Vagina (tissue), 2 donors: ENCODE measurements at regions not wholly inside any gene's neighbourhood (a gene's known extent, or its start where the extent isn't known, plus 50 kb on each side); places are given as distances from the start of the nearest gene placed in this dataset.
"Not testable (repeated sequence)": the region's sequence is repeated elsewhere in the genome, so short reads cannot be mapped to it uniquely, and the experiment has no call there.

Source experiments
- DNase-seq, 2 donors: peaks; one replicate each; pipeline ENCODE4 v3.0.0-alpha.2; 2017; ENCODE audit errors: extremely low spot score in 2 of 2
- H3K27ac ChIP-seq: fragments of 200-600 bp; sonication (generic); one replicate; pipeline ENCODE4 v1.5.1; 2019
- H3K27me3 ChIP-seq: fragments of 200-600 bp; sonication (generic); one replicate; pipeline ENCODE4 v1.5.1; 2019
- H3K36me3 ChIP-seq, 2 donors: fragments of 200-600 bp; sonication (generic); one replicate each; pipeline ENCODE4 v1.5.1; 2017 to 2019
- H3K4me1 ChIP-seq: fragments of 200-600 bp; sonication (generic); one replicate; pipeline ENCODE4 v1.5.1; 2019
- H3K4me3 ChIP-seq, 2 donors: fragments of 200-600 bp; sonication (generic); 1 replicate in 1 of 2; 2 replicates in 1 of 2; pipeline ENCODE4 v1.5.1; 2016 to 2019
- H3K9me3 ChIP-seq: fragments of 200-600 bp; sonication (generic); one replicate; pipeline ENCODE4 v1.5.1; 2019
- POLR2A ChIP-seq, 2 donors: fragments of 450-650 bp; IDR thresholded peaks; one replicate each; pipeline ENCODE4 v1.6.1; 2017; ENCODE audit warnings: antibody characterized with exemption in 2 of 2, mild to moderate bottlenecking in 2 of 2, moderate library complexity in 2 of 2
- POLR2AphosphoS5 ChIP-seq, 2 donors: sonication (generic); formaldehyde crosslinking; IDR thresholded peaks; one replicate each; pipeline ENCODE4 v1.9.0; 2017; ENCODE audit warnings: antibody characterized with exemption in 2 of 2, mild to moderate bottlenecking in 2 of 2, low read depth in 1 of 2; ENCODE audit not compliant: insufficient read depth in 1 of 2
- intact Hi-C: fragments of 100-400 bp; cut with DNase I; formaldehyde crosslinking; loops from one replicate; pipeline ENCODE4 v1.15.1; 2023
- TF ChIP-seq, protein P1 (sequence below), 3 experiments: fragments of 450-650 bp in 2 of 3; fragments of 200-600 bp in 1 of 3; sonication (generic) in 1 of 3; IDR thresholded peaks; one replicate each; pipeline ENCODE4 v1.5.1; 2017 to 2019; ENCODE audit warnings: antibody characterized with exemption in 3 of 3, mild to moderate bottlenecking in 2 of 3, moderate library complexity in 2 of 3

DNA sequence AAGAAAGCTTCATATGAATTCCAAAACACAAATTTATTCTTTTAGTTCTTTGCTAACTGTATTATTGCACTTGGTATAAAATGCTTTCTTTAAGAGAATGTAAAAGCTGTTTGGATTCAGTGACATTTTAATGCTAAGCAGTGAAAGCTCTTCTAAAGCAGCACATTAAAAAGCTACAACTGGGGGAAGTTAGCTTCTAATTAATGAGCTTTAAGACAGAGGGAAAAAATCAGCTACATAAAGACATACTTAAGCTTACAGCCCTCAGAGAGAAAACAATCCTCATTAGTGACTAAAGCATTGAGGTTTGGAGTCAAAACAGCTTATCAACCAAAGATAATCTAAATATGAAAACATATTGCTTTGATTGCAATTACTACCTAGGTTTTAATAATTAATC, 1222.2 kb upstream of the SPRY2 start:
- no peaks in the 10 kb centered on the region for H3K9me3 ChIP-seq
- H3K4me1 ChIP-seq, result no peaks in the 10 kb centered on the region
- DNase-seq, result no peak
- H3K27ac ChIP-seq, result no peak overlapping the region
- H3K27me3 ChIP-seq, result no peaks in the 10 kb centered on the region
- no peaks in the 10 kb centered on the region for H3K36me3 ChIP-seq
- no peak for TF ChIP-seq POLR2A (IDR thresholded peaks at IDR 0.05)
- TF ChIP-seq, protein P1, sequence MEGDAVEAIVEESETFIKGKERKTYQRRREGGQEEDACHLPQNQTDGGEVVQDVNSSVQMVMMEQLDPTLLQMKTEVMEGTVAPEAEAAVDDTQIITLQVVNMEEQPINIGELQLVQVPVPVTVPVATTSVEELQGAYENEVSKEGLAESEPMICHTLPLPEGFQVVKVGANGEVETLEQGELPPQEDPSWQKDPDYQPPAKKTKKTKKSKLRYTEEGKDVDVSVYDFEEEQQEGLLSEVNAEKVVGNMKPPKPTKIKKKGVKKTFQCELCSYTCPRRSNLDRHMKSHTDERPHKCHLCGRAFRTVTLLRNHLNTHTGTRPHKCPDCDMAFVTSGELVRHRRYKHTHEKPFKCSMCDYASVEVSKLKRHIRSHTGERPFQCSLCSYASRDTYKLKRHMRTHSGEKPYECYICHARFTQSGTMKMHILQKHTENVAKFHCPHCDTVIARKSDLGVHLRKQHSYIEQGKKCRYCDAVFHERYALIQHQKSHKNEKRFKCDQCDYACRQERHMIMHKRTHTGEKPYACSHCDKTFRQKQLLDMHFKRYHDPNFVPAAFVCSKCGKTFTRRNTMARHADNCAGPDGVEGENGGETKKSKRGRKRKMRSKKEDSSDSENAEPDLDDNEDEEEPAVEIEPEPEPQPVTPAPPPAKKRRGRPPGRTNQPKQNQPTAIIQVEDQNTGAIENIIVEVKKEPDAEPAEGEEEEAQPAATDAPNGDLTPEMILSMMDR (IDR thresholded peaks at IDR 0.05), result no peak
- no peak for TF ChIP-seq POLR2AphosphoS5 (IDR thresholded peaks at IDR 0.05; ENCODE audit: insufficient read depth in 1 of 2, low read depth in 1 of 2)
- intact Hi-C loops, result no loop called here
- no peak overlapping the region for H3K4me3 ChIP-seq

DNA sequence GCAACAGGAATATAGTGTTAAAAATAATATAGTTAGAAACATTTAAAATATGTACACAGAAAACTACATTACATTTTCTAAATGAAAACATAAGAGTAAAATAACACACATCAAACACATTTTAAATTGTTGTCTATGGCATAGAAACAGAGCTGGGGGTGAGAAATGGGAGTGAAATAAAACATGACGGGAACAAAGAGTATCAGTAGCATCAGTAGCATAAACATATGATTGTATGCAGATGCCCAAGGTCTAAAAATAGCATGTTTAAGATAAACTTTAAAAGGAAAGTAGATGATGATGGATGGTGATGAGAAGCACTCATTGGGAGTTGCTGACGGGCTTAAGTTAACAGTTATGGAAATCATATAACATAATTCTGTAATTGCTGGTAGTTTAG, 1221.7 kb upstream of the SPRY2 start:
- Histone ChIP-seq H3K27me3 (no peaks in the 10 kb centered on the region), H3K36me3 (no peaks in the 10 kb centered on the region), H3K4me3 (no peak overlapping the region), H3K27ac (no peak overlapping the region), H3K4me1 (no peaks in the 10 kb centered on the region), H3K9me3 (no peaks in the 10 kb centered on the region)
- no peak for DNase-seq
- TF ChIP-seq POLR2A (IDR thresholded peaks at IDR 0.05) (no peak), POLR2AphosphoS5 (IDR thresholded peaks at IDR 0.05; ENCODE audit: insufficient read depth in 1 of 2, low read depth in 1 of 2) (no peak)
- TF ChIP-seq, protein P1 (IDR thresholded peaks at IDR 0.05), result no peak
- intact Hi-C loops, result no loop called here

DNA sequence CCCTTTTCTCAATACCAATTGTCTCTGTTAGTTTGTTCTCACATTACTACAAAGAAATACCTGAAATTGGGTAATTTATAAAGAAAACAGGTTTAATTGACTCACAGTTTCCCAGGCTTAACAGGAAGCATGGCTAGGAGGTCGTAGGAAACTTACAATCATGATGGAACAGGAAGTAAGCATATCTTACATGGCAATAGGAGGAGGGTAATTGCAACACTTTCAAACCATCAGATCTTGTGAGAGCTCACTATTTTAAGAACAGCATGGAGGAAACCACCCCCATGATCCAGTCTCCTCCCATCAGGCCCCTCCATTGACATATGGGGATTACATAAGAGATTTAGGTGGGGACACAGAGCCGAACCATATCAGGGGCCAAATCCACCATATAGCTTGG, 1210.1 kb upstream of the SPRY2 start:
- Histone ChIP-seq H3K4me3 (no peak overlapping the region), H3K4me1 (no peaks in the 10 kb centered on the region), H3K36me3 (no peaks in the 10 kb centered on the region), H3K27me3 (no peaks in the 10 kb centered on the region), H3K27ac (no peak overlapping the region), H3K9me3 (no peaks in the 10 kb centered on the region)
- no peak for DNase-seq
- TF ChIP-seq POLR2AphosphoS5 (IDR thresholded peaks at IDR 0.05; ENCODE audit: insufficient read depth in 1 of 2, low read depth in 1 of 2), result no peak
- no peak for TF ChIP-seq POLR2A (IDR thresholded peaks at IDR 0.05)
- TF ChIP-seq, protein P1 (IDR thresholded peaks at IDR 0.05), result no peak
- intact Hi-C loops, result no loop called here

DNA sequence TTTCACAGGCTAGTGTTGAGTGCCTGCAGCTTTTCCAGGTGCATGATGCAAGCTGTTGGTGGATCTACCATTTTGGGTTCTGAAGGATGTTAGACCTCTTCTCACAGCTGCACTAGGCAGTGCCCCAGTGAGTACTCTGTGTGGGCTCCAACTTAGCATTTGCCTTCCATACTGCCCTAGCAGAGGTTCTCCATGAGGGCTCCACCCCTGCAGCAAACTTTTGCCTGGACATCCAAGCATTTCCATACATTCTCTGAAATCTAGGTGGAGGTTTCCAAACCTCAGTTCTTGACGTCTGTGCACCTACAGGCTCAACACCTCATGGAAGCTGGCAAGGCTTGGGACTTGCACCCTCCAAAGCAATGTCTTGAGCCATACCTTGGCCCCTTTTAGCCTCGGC, 1205.4 kb upstream of the SPRY2 start:
- H3K27ac ChIP-seq, DNase-seq, H3K4me1 ChIP-seq, H3K4me3 ChIP-seq, H3K9me3 ChIP-seq, H3K36me3 ChIP-seq, H3K27me3 ChIP-seq, intact Hi-C loops: not testable (repeated sequence)

DNA sequence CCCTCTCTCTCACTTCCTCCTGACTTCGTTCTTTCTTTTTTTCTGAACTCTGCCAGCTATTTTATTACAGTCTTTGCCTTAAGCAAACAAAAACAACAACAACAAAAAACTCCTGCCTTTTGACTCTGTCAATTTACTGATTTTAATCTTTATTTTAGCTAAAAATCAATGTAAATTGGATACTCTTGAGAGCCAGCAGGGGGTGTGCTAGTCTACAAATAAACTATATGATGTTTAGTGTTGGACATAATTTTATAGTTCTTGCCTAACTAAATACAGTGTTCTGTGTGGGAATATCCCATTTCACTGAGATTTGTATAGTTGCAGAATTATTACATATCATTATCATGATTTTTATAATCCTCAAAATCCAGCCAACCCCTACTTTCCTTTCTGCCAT, 1199.9 kb upstream of the SPRY2 start:
- Histone ChIP-seq H3K4me3 (no peak overlapping the region), H3K9me3 (no peaks in the 10 kb centered on the region), H3K4me1 (no peaks in the 10 kb centered on the region), H3K36me3 (no peaks in the 10 kb centered on the region), H3K27me3 (no peaks in the 10 kb centered on the region), H3K27ac (no peak overlapping the region)
- DNase-seq, result no peak
- TF ChIP-seq POLR2AphosphoS5 (IDR thresholded peaks at IDR 0.05; ENCODE audit: insufficient read depth in 1 of 2, low read depth in 1 of 2), result no peak
- no peak for TF ChIP-seq POLR2A (IDR thresholded peaks at IDR 0.05)
- TF ChIP-seq, protein P1 (IDR thresholded peaks at IDR 0.05), result no peak
- intact Hi-C loops, result no loop called here

DNA sequence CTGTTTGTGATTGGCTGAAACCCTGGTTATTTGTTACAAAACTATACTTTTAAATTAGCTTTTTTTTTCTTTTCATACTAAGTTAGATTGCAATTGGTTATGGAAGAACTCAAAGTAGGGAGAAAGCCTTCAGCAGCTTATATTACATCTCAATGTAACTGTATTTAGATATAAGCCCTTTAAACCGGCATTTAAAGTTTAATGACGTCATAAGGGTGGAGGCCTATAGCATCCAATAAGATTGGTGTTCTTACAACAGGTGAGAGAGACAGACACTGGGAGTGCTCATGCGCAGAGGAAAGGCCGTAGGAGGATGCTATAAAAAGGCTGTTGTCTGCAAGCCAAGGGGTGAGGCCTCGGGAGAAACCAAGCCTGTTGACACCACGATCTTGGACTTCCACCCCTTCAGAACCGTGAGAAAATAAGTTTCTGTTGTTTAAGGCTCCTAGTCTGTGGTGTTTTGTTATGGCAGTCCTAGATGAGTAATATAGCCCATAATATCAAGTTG, 1198.8 kb upstream of the SPRY2 start:
- no peak for DNase-seq

More for the DNA sequence above, 1198.8 kb upstream of the SPRY2 start:
- Histone ChIP-seq H3K27me3 (no peaks in the 10 kb centered on the region), H3K9me3 (no peaks in the 10 kb centered on the region), H3K27ac (no peak overlapping the region), H3K4me3 (no peak overlapping the region), H3K4me1 (no peaks in the 10 kb centered on the region), H3K36me3 (no peaks in the 10 kb centered on the region)
- TF ChIP-seq, protein P1 (IDR thresholded peaks at IDR 0.05), result no peak
- TF ChIP-seq POLR2A (IDR thresholded peaks at IDR 0.05), result no peak
- TF ChIP-seq POLR2AphosphoS5 (IDR thresholded peaks at IDR 0.05; ENCODE audit: insufficient read depth in 1 of 2, low read depth in 1 of 2), result no peak
- intact Hi-C loops, result no loop called here
